MM.1S (cell line): ENCODE measurements at regions not wholly inside any gene's neighbourhood (a gene's known extent, or its start where the extent isn't known, plus 50 kb on each side); places are given as distances from the start of the nearest gene placed in this dataset.
"Not testable (repeated sequence)": the region's sequence is repeated elsewhere in the genome, so short reads cannot be mapped to it uniquely, and the experiment has no call there.

Source experiments
- DNase-seq: peaks from one replicate; pipeline ENCODE4 v3.0.0-alpha.2; 2015
- H2AFZ ChIP-seq: fragments of 300-600 bp; sonication (generic); 2 replicates; pipeline ENCODE4 v1.6.0; 2016; ENCODE audit warnings: antibody characterized with exemption, low read length
- H3F3A ChIP-seq: fragments of 300-600 bp; sonication (generic); 2 replicates; pipeline ENCODE4 v1.6.1; 2016; ENCODE audit warnings: mild to moderate bottlenecking, antibody characterized with exemption, low read length, moderate library complexity, mixed read lengths; ENCODE audit not compliant: insufficient read depth
- H3K27ac ChIP-seq: fragments of 300-600 bp; sonication (generic); 2 replicates; pipeline ENCODE4 v1.5.1; 2016; ENCODE audit warnings: mild to moderate bottlenecking, low read length
- H3K27me3 ChIP-seq: fragments of 300-600 bp; sonication (generic); replicated peaks from 2 replicates; pipeline ENCODE4 v1.6.0; 2016; ENCODE audit warnings: low read length; ENCODE audit not compliant: insufficient read depth
- H3K36me3 ChIP-seq: fragments of 300-600 bp; sonication (generic); replicated peaks from 2 replicates; pipeline ENCODE4 v1.6.1; 2016; ENCODE audit warnings: mild to moderate bottlenecking, low read length, mixed read lengths; ENCODE audit not compliant: insufficient read depth
- H3K4me1 ChIP-seq: fragments of 300-600 bp; sonication (generic); 2 replicates; pipeline ENCODE4 v1.6.1; 2016; ENCODE audit warnings: low read length, mixed read lengths
- H3K4me2 ChIP-seq: fragments of 300-600 bp; sonication (generic); 2 replicates; pipeline ENCODE4 v1.6.0; 2016; ENCODE audit warnings: low read depth, low read length
- H3K4me3 ChIP-seq: fragments of 300-600 bp; sonication (generic); 2 replicates; pipeline ENCODE4 v1.5.1; 2016; ENCODE audit warnings: low read length, mixed read lengths
- H3K79me2 ChIP-seq: fragments of 300-600 bp; sonication (generic); 2 replicates; pipeline ENCODE4 v1.6.1; 2016; ENCODE audit warnings: mixed run types, low read length, mixed read lengths
- H3K9ac ChIP-seq: fragments of 300-600 bp; sonication (generic); 2 replicates; pipeline ENCODE4 v1.6.1; 2016; ENCODE audit warnings: low read length, mixed read lengths
- H3K9me2 ChIP-seq: fragments of 300-600 bp; sonication (generic); replicated peaks from 2 replicates; pipeline ENCODE4 v1.6.1; 2016; ENCODE audit warnings: mild to moderate bottlenecking, low read length, mixed read lengths; ENCODE audit not compliant: insufficient read depth
- H3K9me3 ChIP-seq: fragments of 300-600 bp; sonication (generic); replicated peaks from 2 replicates; pipeline ENCODE4 v1.6.1; 2016; ENCODE audit warnings: mild to moderate bottlenecking, low read length, mixed read lengths; ENCODE audit not compliant: insufficient read depth
- H4K20me1 ChIP-seq: fragments of 300-600 bp; sonication (generic); 2 replicates; pipeline ENCODE4 v1.6.1; 2016; ENCODE audit warnings: mild to moderate bottlenecking, low read length, moderate library complexity, mixed read lengths; ENCODE audit not compliant: insufficient read depth
- CTCF ChIP-seq: fragments of 300-600 bp; sonication (generic); IDR thresholded peaks from 2 replicates; pipeline ENCODE4 v1.5.1; 2016; ENCODE audit warnings: antibody characterized with exemption, low read length, mixed read lengths
- EZH2 ChIP-seq: fragments of 300-600 bp; sonication (generic); optimal IDR thresholded peaks from 2 replicates; pipeline ENCODE3; 2017; ENCODE audit warnings: low read depth, mild to moderate bottlenecking, antibody characterized with exemption, low read length, mixed read lengths
- EZH2phosphoT487 ChIP-seq: fragments of 300-600 bp; sonication (generic); IDR thresholded peaks from 2 replicates; pipeline ENCODE4 v1.6.1; 2018; ENCODE audit warnings: antibody characterized with exemption, low read length

- H4K20me1 ChIP-seq, H3K9me3 ChIP-seq, H3K4me3 ChIP-seq, H3F3A ChIP-seq, H3K27me3 ChIP-seq, H3K4me1 ChIP-seq, H3K27ac ChIP-seq, H2AFZ ChIP-seq, H3K4me2 ChIP-seq, DNase-seq, H3K79me2 ChIP-seq, H3K9me2 ChIP-seq, H3K9ac ChIP-seq, H3K36me3 ChIP-seq: not testable (repeated sequence)
These were observed 59.2 kb downstream of the CXorf49B start for GRCh38 chrX:71822314-71822713.

GRCh38 chrX:71823391-71824057 is 60.4 kb downstream of the CXorf49B start:
- Histone ChIP-seq H3K4me3 (no peak overlapping the region), H4K20me1 (no peaks in the 10 kb centered on the region), H3K9me2 (no peaks in the 10 kb centered on the region), H3K9ac (no peak overlapping the region), H3K79me2 (no peaks in the 10 kb centered on the region), H3K27me3 (no peaks in the 10 kb centered on the region), H3K9me3 (no peaks in the 10 kb centered on the region), H3K36me3 (no peaks in the 10 kb centered on the region), H3F3A (no peaks in the 10 kb centered on the region), H3K4me2 (no peak overlapping the region), H3K27ac (no peak overlapping the region), H3K4me1 (no peaks in the 10 kb centered on the region), H2AFZ (no peak overlapping the region)
- TF ChIP-seq EZH2phosphoT487 (no peak), CTCF (no peak), EZH2 (no peak)
- no peak for DNase-seq

- no peaks in the 10 kb centered on the region for H3F3A ChIP-seq
- H3K27me3 ChIP-seq = no peaks in the 10 kb centered on the region
These were observed 64.9 kb downstream of the CXorf49B start for GRCh38 chrX:71828086-71828485.

GRCh38 chrX:71838092-71838491 is 72.6 kb upstream of the NHSL2 start:
- not testable (repeated sequence) for H3K9me2 ChIP-seq, H3K79me2 ChIP-seq, H2AFZ ChIP-seq, DNase-seq, H3K36me3 ChIP-seq, H3K27ac ChIP-seq, H3K9me3 ChIP-seq, H4K20me1 ChIP-seq, H3K4me2 ChIP-seq, H3K27me3 ChIP-seq, H3K9ac ChIP-seq, H3K4me1 ChIP-seq, H3F3A ChIP-seq, H3K4me3 ChIP-seq

More at GRCh38 chrX:71828086-71828485, 64.9 kb downstream of the CXorf49B start:
- H2AFZ ChIP-seq = no peak overlapping the region
- no peak overlapping the region for H3K4me3 ChIP-seq
- H3K9me3 ChIP-seq = no peaks in the 10 kb centered on the region
- DNase-seq = no peak
- H3K4me2 ChIP-seq = no peak overlapping the region
- H3K79me2 ChIP-seq = no peaks in the 10 kb centered on the region
- no peak overlapping the region for H3K27ac ChIP-seq
- H3K9ac ChIP-seq = no peak overlapping the region
- H3K9me2 ChIP-seq = no peaks in the 10 kb centered on the region
- no peaks in the 10 kb centered on the region for H3K4me1 ChIP-seq
- no peaks in the 10 kb centered on the region for H3K36me3 ChIP-seq
- H4K20me1 ChIP-seq = no peaks in the 10 kb centered on the region
- TF ChIP-seq EZH2phosphoT487 (no peak), EZH2 (no peak)

- H3K9me3 ChIP-seq = no peaks in the 10 kb centered on the region
- H3K79me2 ChIP-seq = no peaks in the 10 kb centered on the region
- no peak overlapping the region for H3K9ac ChIP-seq
- no peaks in the 10 kb centered on the region for H3K4me1 ChIP-seq
- H3K36me3 ChIP-seq = no peaks in the 10 kb centered on the region
- no peaks in the 10 kb centered on the region for H3K27me3 ChIP-seq
- no peak overlapping the region for H2AFZ ChIP-seq
- no peak overlapping the region for H3K4me2 ChIP-seq
- H3K9me2 ChIP-seq = no peaks in the 10 kb centered on the region
- no peak overlapping the region for H3K27ac ChIP-seq
- no peaks in the 10 kb centered on the region for H4K20me1 ChIP-seq
- no peak for TF ChIP-seq CTCF
- no peak for TF ChIP-seq EZH2
- TF ChIP-seq EZH2phosphoT487 = no peak
- no peaks in the 10 kb centered on the region for H3F3A ChIP-seq
- no peak for DNase-seq
- no peak overlapping the region for H3K4me3 ChIP-seq
These were observed 64.2 kb upstream of the NHSL2 start for GRCh38 chrX:71846429-71846828.
